Mesendoderm (in vitro differentiated cells): ENCODE measurements at regions not wholly inside any gene's neighbourhood (a gene's known extent, or its start where the extent isn't known, plus 50 kb on each side); places are given as distances from the start of the nearest gene placed in this dataset.
"Not testable (repeated sequence)": the region's sequence is repeated elsewhere in the genome, so short reads cannot be mapped to it uniquely, and the experiment has no call there.

Experiments
- DNase-seq: peaks from one replicate; pipeline ENCODE4 v3.0.0; 2013
- H2AK5ac ChIP-seq: 2 replicates; pipeline ENCODE4 v1.6.1; 2013; ENCODE audit warnings: low read length, inconsistent platforms
- H2BK120ac ChIP-seq: 2 replicates; pipeline ENCODE4 v1.6.1; 2013; ENCODE audit warnings: low read depth, mild to moderate bottlenecking, low read length, moderate library complexity, mixed read lengths
- H2BK15ac ChIP-seq: replicated peaks from 2 replicates; pipeline ENCODE4 v1.6.1; 2013; ENCODE audit warnings: low read depth, mild to moderate bottlenecking, moderate library complexity
- H2BK5ac ChIP-seq: 2 replicates; pipeline ENCODE4 v1.6.1; 2013; ENCODE audit warnings: low read length, inconsistent platforms
- H3K18ac ChIP-seq: 2 replicates; pipeline ENCODE4 v1.6.1; 2013; ENCODE audit warnings: mild to moderate bottlenecking, low read length, mixed read lengths
- H3K23ac ChIP-seq: one replicate; pipeline ENCODE4 v1.6.1; 2013; ENCODE audit warnings: low read length
- H3K27ac ChIP-seq: 2 replicates; pipeline ENCODE4 v1.5.1; 2013; ENCODE audit warnings: low read depth, mild to moderate bottlenecking, inconsistent platforms, low read length, moderate library complexity
- H3K27me3 ChIP-seq: 2 replicates; pipeline ENCODE4 v1.6.1; 2013; ENCODE audit warnings: low read length, control low read depth, mild to moderate bottlenecking, inconsistent platforms; ENCODE audit not compliant: insufficient read depth, poor library complexity
- H3K36me3 ChIP-seq: 2 replicates; pipeline ENCODE4 v1.6.1; 2013; ENCODE audit warnings: low read length, inconsistent platforms; ENCODE audit not compliant: control insufficient read depth, insufficient read depth
- H3K4ac ChIP-seq: one replicate; pipeline ENCODE4 v1.6.1; 2013; ENCODE audit warnings: low read depth, mild to moderate bottlenecking, low read length, moderate library complexity
- H3K4me1 ChIP-seq: 2 replicates; pipeline ENCODE4 v1.6.1; 2013; ENCODE audit warnings: low read depth, low read length, inconsistent platforms; ENCODE audit not compliant: control insufficient read depth
- H3K4me2 ChIP-seq: 2 replicates; pipeline ENCODE4 v1.6.1; 2013; ENCODE audit warnings: low read length
- H3K4me3 ChIP-seq: 2 replicates; pipeline ENCODE4 v1.5.1; 2013; ENCODE audit warnings: mild to moderate bottlenecking, low read length
- H3K56ac ChIP-seq: one replicate; pipeline ENCODE4 v1.6.1; 2013; ENCODE audit warnings: low read length
- H3K79me1 ChIP-seq: 2 replicates; pipeline ENCODE4 v1.6.1; 2013; ENCODE audit warnings: low read length, inconsistent platforms
- H3K79me2 ChIP-seq: 2 replicates; pipeline ENCODE4 v1.6.1; 2013; ENCODE audit warnings: mild to moderate bottlenecking, low read length; ENCODE audit not compliant: control insufficient read depth, insufficient read depth
- H3K9ac ChIP-seq: 2 replicates; pipeline ENCODE4 v1.6.1; 2013; ENCODE audit warnings: low read length, inconsistent platforms
- H4K5ac ChIP-seq: one replicate; pipeline ENCODE4 v1.6.1; 2013; ENCODE audit warnings: low read length
- H4K8ac ChIP-seq: one replicate; pipeline ENCODE4 v1.6.1; 2013; ENCODE audit warnings: low read depth, mild to moderate bottlenecking, control low read depth, low read length, moderate library complexity
- WGBS: extraction: QIAGEN DNeasy Blood & Tissue Kit; methylation state at CpG from one replicate; pipeline ENCODE4 v1.1.7; 2013; ENCODE audit warnings: low lambda C conversion rate, missing lambda C conversion rate; ENCODE audit not compliant: insufficient coverage; ENCODE audit errors: extremely low coverage; 5-methylcytosine and 5-hydroxymethylcytosine counted together

GRCh38 chr7:97305589-97305988 lies 188.1 kb downstream of the SDHAF3 start:
- Histone ChIP-seq H3K4me3 (no peak overlapping the region), H2BK5ac (no peak overlapping the region), H3K4me2 (no peak overlapping the region), H4K5ac (no peak overlapping the region), H3K36me3 (no peaks in the 10 kb centered on the region), H2AK5ac (no peak overlapping the region), H3K4me1 (no peaks in the 10 kb centered on the region), H4K8ac (no peak overlapping the region), H3K4ac (no peak overlapping the region), H3K56ac (no peak overlapping the region), H3K27me3 (no peaks in the 10 kb centered on the region), H3K79me1 (no peaks in the 10 kb centered on the region), H3K18ac (no peak overlapping the region), H3K9ac (no peak overlapping the region), H2BK15ac (no peak overlapping the region), H2BK120ac (no peak overlapping the region), H3K27ac (no peak overlapping the region), H3K79me2 (no peaks in the 10 kb centered on the region), H3K23ac (no peak overlapping the region)
- WGBS, result 100% methylated on average over 2 of the region's 8 CpGs
- DNase-seq, result no peak

- Histone ChIP-seq H4K8ac (no peak overlapping the region), H2BK5ac (no peak overlapping the region), H3K4ac (no peak overlapping the region), H3K18ac (no peak overlapping the region), H2AK5ac (no peak overlapping the region), H3K56ac (no peak overlapping the region), H3K79me1 (no peaks in the 10 kb centered on the region), H3K23ac (no peak overlapping the region), H3K36me3 (no peaks in the 10 kb centered on the region), H2BK15ac (no peak overlapping the region), H3K4me3 (no peak overlapping the region), H2BK120ac (no peak overlapping the region), H3K4me2 (no peak overlapping the region), H3K9ac (no peak overlapping the region), H3K79me2 (no peaks in the 10 kb centered on the region), H4K5ac (no peak overlapping the region), H3K27ac (no peak overlapping the region), H3K4me1 (no peaks in the 10 kb centered on the region), H3K27me3 (no peaks in the 10 kb centered on the region)
- WGBS, result no CpG with 5 or more reads among the region's 3 CpGs
- no peak for DNase-seq
Measured at GRCh38 chr7:97307521-97308108, 190.1 kb downstream of the SDHAF3 start.

- Histone ChIP-seq H2BK120ac (no peak overlapping the region), H3K36me3 (no peaks in the 10 kb centered on the region), H3K27me3 (no peaks in the 10 kb centered on the region), H4K8ac (no peak overlapping the region), H3K18ac (no peak overlapping the region), H3K23ac (no peak overlapping the region), H3K4me2 (no peak overlapping the region), H2AK5ac (no peak overlapping the region), H2BK5ac (no peak overlapping the region), H3K4me3 (no peak overlapping the region), H3K79me2 (no peaks in the 10 kb centered on the region), H2BK15ac (no peak overlapping the region), H3K79me1 (no peaks in the 10 kb centered on the region), H4K5ac (no peak overlapping the region), H3K9ac (no peak overlapping the region), H3K27ac (no peak overlapping the region), H3K4me1 (no peaks in the 10 kb centered on the region), H3K56ac (no peak overlapping the region), H3K4ac (no peak overlapping the region)
- WGBS, result no CpG with 5 or more reads among the region's 4 CpGs
- DNase-seq, result peak; percentile 46
Measured at GRCh38 chr7:97313900-97314299, 196.4 kb downstream of the SDHAF3 start.

GRCh38 chr7:97317575-97317974 lies 200.1 kb downstream of the SDHAF3 start:
- no peak overlapping the region for H3K56ac ChIP-seq
- no peak overlapping the region for H4K8ac ChIP-seq
- no peak overlapping the region for H3K4me3 ChIP-seq
- no peak overlapping the region for H4K5ac ChIP-seq
- WGBS, result no CpG with 5 or more reads among the region's 1 CpG
- no peaks in the 10 kb centered on the region for H3K36me3 ChIP-seq
- H3K9ac ChIP-seq, result no peak overlapping the region
- DNase-seq, result peak; percentile 45
- no peak overlapping the region for H3K4me2 ChIP-seq
- H3K27ac ChIP-seq, result no peak overlapping the region
- no peak overlapping the region for H2BK5ac ChIP-seq
- no peak overlapping the region for H3K23ac ChIP-seq
- no peak overlapping the region for H3K4ac ChIP-seq
- no peaks in the 10 kb centered on the region for H3K79me1 ChIP-seq
- no peak overlapping the region for H3K18ac ChIP-seq
- no peaks in the 10 kb centered on the region for H3K4me1 ChIP-seq
- H3K27me3 ChIP-seq, result no peaks in the 10 kb centered on the region
- no peak overlapping the region for H2AK5ac ChIP-seq
- H2BK120ac ChIP-seq, result no peak overlapping the region
- no peaks in the 10 kb centered on the region for H3K79me2 ChIP-seq
- no peak overlapping the region for H2BK15ac ChIP-seq

GRCh38 chr7:97329871-97330270 lies 212.4 kb downstream of the SDHAF3 start:
- H2BK5ac ChIP-seq, H3K23ac ChIP-seq, H3K4me2 ChIP-seq, H3K4me3 ChIP-seq, H3K18ac ChIP-seq, H3K4me1 ChIP-seq, H3K9ac ChIP-seq, H3K4ac ChIP-seq, H3K56ac ChIP-seq, H4K8ac ChIP-seq, H3K79me2 ChIP-seq, H3K27ac ChIP-seq, H3K36me3 ChIP-seq, H2AK5ac ChIP-seq, H2BK15ac ChIP-seq, H2BK120ac ChIP-seq, DNase-seq, H4K5ac ChIP-seq, H3K79me1 ChIP-seq, H3K27me3 ChIP-seq: not testable (repeated sequence)
- no CpG with 5 or more reads among the region's 9 CpGs for WGBS

- H3K4me1 ChIP-seq, result no peaks in the 10 kb centered on the region
- H3K4me3 ChIP-seq, result no peak overlapping the region
- no peak overlapping the region for H2BK5ac ChIP-seq
- no peaks in the 10 kb centered on the region for H3K36me3 ChIP-seq
- H3K4me2 ChIP-seq, result no peak overlapping the region
- H3K4ac ChIP-seq, result no peak overlapping the region
- no peak overlapping the region for H3K9ac ChIP-seq
- DNase-seq, result no peak
- no peaks in the 10 kb centered on the region for H3K79me2 ChIP-seq
- no peak overlapping the region for H4K8ac ChIP-seq
- no peak overlapping the region for H3K27ac ChIP-seq
- no peak overlapping the region for H2BK15ac ChIP-seq
- no peak overlapping the region for H2BK120ac ChIP-seq
- no peak overlapping the region for H3K56ac ChIP-seq
- H3K79me1 ChIP-seq, result no peaks in the 10 kb centered on the region
- no peak overlapping the region for H3K18ac ChIP-seq
- no peaks in the 10 kb centered on the region for H3K27me3 ChIP-seq
- H4K5ac ChIP-seq, result no peak overlapping the region
- H3K23ac ChIP-seq, result no peak overlapping the region
- WGBS, result no CpG with 5 or more reads among the region's 3 CpGs
- no peak overlapping the region for H2AK5ac ChIP-seq
Measured at GRCh38 chr7:97337849-97338248, 220.4 kb downstream of the SDHAF3 start.
